Inferior parietal cortex (tissue), 1 donor: ENCODE measurements at regions not wholly inside any gene's neighbourhood (a gene's known extent, or its start where the extent isn't known, plus 50 kb on each side); places are given as distances from the start of the nearest gene placed in this dataset.
"Not testable (repeated sequence)": the region's sequence is repeated elsewhere in the genome, so short reads cannot be mapped to it uniquely, and the experiment has no call there.

ENCODE experiments used
- DNase-seq: peaks from one replicate; pipeline ENCODE4 v3.0.0-alpha.2; 2016; ENCODE audit errors: extremely low spot score

DNA sequence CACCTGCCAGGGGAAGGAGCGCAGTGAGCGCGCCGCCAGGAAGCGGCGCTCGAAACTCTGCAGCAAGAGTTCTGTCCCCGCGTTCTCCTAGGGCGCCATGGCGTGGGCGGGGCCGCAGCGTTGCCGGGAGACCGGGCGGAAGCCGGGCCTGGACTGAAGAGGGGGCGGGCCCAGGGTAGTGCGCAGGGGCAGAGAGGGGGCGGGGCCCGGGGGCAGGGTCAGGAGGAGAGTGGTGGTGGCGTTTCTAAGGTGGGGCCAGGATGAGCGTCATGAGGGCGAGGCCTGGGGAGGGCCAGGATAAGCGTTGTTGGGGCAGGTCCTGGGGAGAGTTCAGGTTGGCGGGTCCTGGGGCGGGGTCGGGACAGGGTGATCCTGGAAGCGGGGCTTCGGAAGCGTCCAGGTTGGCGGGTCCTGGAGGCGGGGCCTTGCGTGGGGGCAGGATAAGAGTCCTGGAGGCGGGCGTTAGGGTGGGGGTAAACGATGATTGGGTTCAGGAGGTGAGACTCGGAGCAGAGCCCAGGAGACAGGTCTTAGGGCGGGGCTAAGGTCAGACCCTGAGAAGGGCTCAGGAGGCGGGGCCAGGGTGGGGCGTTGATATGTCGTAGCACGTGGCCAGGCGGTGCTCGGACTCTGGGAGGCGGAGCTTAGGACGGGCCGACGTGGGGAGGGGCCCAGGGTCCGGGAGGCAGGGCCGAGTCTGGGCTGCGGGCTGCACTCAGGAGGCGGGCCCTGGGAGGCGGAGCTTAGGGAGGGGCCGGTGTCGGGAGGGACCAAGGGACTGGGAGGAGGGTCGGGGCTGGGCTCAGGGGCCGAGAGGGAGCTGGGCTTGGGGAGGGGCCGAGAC lies 189.4 kb downstream of the ADRA2C start:
- peak; percentile 82 for DNase-seq

GRCh38 chr4:3956165-3956867 lies 190.1 kb downstream of the ADRA2C start:
- DNase-seq = not testable (repeated sequence)

DNA sequence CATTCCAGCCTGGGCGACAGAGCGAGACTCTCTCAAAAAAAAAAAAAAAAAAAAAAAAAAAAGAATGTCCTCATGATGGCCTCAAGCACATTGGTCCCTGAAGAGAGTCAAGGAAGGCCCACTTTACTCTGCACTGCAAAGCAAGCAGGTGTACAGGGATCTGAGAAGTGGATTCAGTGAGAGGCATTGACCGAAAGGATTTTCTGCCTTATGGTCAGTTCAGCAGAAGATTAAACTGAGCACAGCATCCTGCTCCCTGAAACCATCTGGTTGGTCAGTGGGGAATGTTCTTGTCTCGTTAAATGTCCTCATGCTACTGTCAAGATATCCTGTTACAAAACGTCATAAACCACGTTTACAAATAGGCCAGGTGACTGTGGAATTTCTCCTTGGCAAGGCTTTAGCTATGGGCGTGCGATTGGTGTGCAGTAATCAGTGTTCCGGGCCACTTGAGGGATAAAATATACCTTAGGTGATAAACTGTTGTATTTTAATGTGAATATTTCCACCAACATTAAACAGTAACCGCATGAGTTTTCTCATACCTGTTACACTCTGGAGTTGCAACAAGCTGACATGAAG lies 195.0 kb downstream of the ADRA2C start:
- not testable (repeated sequence) for DNase-seq

GRCh38 chr4:3964572-3965278 lies 198.5 kb downstream of the ADRA2C start:
- DNase-seq = not testable (repeated sequence)

- not testable (repeated sequence) for DNase-seq
Measured at GRCh38 chr4:3967204-3967603, 201.0 kb downstream of the ADRA2C start.

DNA sequence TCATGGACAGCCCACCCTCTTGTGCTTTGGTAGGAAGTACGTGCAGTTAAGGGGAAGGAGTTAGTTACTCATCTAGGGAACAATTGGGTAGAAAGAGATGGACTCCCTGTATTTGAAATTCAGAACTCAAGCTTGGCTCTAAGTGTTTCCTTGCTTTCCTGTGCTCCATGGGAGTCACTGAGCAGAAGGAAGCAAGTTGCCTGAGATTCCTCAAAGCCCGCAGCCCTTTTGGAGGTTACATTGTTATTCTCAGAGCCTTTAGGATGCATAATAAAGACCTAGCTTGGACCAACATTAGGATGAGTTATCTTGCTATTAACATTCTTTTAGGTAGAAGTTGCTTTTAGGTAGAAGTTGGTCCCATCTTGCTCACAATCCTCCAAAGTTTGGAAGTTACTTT lies 206.4 kb downstream of the ADRA2C start:
- DNase-seq = not testable (repeated sequence)

DNA sequence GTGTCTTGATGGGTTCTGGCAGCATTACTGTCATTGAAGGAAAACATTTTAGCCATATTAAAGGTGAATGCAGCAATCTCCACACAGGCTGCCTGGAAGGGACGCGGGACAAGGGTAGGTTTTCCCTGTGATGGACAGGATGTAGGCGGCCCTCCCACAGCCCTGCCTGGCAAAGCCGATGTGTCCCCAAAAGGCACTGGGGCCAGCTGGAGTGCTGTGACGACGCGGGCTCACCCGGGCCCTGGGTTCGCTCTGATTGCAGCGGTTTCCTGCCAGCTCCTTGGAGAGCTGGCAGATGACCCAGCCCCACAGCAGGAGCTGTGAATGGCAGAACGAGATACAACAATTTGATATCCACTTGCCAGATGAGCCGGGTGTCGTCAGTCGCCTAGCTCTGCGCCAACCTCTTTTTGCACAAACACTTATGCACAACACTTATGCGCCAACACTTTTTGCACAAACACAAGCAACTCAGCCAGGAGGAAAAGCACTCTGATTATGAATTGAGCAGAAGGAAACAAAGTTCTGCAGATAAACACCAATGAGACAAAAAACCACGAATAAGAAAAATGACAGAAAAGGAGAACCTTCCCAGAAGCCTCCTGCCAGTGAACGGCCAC lies 207.5 kb downstream of the ADRA2C start:
- DNase-seq = not testable (repeated sequence)

- DNase-seq = peak; percentile 4
Measured at GRCh38 chr4:3983518-3984125, 217.4 kb downstream of the ADRA2C start.

DNA sequence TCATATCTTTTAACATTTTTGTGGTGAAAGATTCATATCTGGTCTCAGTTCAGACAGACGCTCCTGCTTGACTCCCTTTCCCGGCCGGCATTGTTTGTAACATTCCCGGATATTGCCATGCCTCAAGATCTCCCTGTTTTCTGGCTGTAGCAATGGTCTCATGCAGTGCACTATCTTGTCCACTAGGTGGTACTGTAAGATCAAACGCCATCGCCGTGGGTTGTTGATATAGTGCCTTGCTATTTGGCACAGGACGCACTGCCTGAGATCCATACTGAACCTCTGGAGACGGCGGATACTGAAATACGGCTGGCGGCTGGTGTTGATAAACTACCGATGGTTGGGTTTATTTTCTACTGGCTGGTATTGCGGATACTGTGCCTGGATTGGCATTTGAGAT lies 218.6 kb downstream of the ADRA2C start:
- DNase-seq = not testable (repeated sequence)

DNA sequence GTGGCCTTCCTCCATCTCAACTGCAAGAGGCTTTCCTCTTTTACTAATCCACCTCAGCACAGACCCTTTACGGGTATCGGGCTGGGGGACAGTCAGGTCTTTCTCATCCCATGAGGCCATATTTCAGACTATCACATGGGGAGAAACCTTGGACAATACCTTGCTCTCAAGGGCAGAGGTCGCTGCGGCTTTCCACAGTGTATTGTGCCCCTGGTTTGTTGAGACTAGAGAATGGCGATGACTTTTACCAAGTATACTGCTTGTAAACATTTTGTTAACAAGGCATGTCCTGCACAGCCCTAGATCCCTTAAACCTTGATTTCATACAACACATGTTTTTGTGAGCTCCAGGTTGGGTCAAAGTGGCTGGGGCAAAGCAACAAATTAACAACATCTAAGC lies 220.2 kb downstream of the ADRA2C start:
- not testable (repeated sequence) for DNase-seq

- not testable (repeated sequence) for DNase-seq
Measured at GRCh38 chr4:3997386-3997785, 229.3 kb downstream of the OTOP1 start.

GRCh38 chr4:4004036-4004435 lies 222.7 kb downstream of the OTOP1 start:
- DNase-seq = not testable (repeated sequence)

- DNase-seq = not testable (repeated sequence)
Measured at GRCh38 chr4:4004702-4005101, 222.0 kb downstream of the OTOP1 start.

- DNase-seq = not testable (repeated sequence)
Measured at GRCh38 chr4:4006356-4006755, 220.4 kb downstream of the OTOP1 start.

DNA sequence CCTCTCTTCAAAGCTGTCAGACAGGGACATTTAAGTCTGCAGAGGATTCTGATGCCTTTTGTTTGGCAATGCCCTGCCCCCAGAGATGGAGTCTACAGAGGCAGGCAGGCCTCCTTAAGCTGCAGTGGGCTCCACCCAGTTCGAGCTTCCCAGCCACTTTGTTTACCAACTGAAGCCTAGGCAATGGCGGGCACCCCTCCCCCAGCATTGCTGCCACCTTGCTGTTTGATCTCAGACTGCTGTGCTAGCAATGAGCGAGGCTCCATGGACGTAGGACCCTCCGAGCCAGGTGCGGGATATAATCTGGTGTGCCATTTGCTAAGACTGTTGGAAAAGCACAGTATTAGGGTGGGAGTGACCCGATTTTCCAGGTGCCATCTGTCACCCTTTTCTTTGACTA lies 207.7 kb downstream of the OTOP1 start:
- not testable (repeated sequence) for DNase-seq

GRCh38 chr4:4021161-4021560 lies 205.6 kb downstream of the OTOP1 start:
- not testable (repeated sequence) for DNase-seq

DNA sequence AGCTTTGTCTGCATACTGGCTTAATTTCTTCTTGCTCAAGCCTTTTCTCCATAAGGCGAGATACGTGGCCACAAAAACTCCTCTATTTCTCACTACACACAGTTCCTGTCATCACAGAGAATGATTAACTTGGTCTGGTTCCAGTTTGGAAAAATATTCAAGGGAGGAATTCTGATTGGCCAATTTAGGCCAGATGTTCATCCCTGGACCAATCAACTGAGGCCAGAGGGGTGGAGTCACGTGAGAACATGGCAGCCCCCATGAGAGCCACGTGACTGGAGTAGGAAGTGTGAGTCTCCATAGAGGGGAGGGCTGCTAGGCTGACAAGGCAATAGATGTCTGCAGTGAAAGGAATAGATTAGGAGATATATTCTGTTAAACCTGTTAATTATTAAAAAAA lies 200.0 kb downstream of the OTOP1 start:
- not testable (repeated sequence) for DNase-seq

DNA sequence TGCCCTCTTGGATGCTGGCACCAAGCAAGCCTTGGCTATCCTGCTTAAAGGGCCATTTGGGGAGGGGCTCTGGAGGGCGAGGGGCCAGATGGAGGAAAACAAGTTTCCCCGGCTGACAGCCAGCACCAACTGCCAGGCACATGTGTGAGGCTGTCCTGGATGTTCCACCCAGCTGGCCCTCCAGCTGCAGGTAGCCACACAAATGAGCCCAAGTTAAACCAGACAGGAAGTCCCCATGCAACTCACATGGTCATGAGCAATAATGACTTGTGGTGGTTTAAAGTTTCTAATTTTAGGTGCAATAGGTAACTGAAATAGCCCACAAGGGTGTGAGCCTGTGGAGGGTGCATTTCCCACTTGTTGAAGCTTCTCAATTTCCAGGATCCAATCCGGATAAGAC lies 198.0 kb downstream of the OTOP1 start:
- DNase-seq = not testable (repeated sequence)

GRCh38 chr4:4030509-4030908 lies 196.2 kb downstream of the OTOP1 start:
- not testable (repeated sequence) for DNase-seq

GRCh38 chr4:4031446-4032135 lies 195.1 kb downstream of the OTOP1 start:
- not testable (repeated sequence) for DNase-seq
